HepG2 (cell line): ENCODE measurements at regions not wholly inside any gene's neighbourhood (a gene's known extent, or its start where the extent isn't known, plus 50 kb on each side); places are given as distances from the start of the nearest gene placed in this dataset.

Source experiments
- ATAC-seq: fragments of 200-7000 bp; cut with Tn5 transposase; 3 replicates; pipeline ENCODE4 v1.9.1; 2020; ENCODE audit warnings: mild to moderate bottlenecking, moderate library complexity
- BruUV-seq: library from RNA; stranded (reverse); fragments of 400-500 nt; replicated peaks from 2 replicates; lab custom pipeline; 2021; lab: Mats Ljungman, UMichigan
- CTCF ChIA-PET: fragments of 300-600 bp; formaldehyde crosslinking; extraction: SDS; loops from one replicate; lab custom pipeline; 2021; ENCODE audit warnings: low total read pairs, inconsistent platforms, low intra/inter-chr PET ratio; lab: Yijun Ruan, JAX
- POLR2A ChIA-PET: fragments of 350-600 bp; sonication (Branson Sonifier 250); formaldehyde crosslinking; loops from one replicate; lab custom pipeline; 2020; ENCODE audit warnings: antibody characterized with exemption, inconsistent platforms; lab: Yijun Ruan, JAX
- DNase-seq: peaks from one replicate; pipeline ENCODE4 v3.0.0-alpha.2; 2015; ENCODE audit warnings: low spot score
- FAIRE-seq: peaks from 3 replicates; lab custom pipeline; 2011; peaks lifted over from hg19 to GRCh38; lab: Jason Lieb, UNC
- H2AFZ ChIP-seq: one replicate; pipeline ENCODE4 v1.6.1; 2011; ENCODE audit warnings: low read length, inconsistent platforms
- H3K27ac ChIP-seq: fragments of 300-600 bp; 3 replicates; pipeline ENCODE4 v1.8.0; 2011; ENCODE audit warnings: mixed run types, mild to moderate bottlenecking, mixed read lengths, low read length, inconsistent platforms; ENCODE audit not compliant: insufficient read depth; ENCODE audit errors: extremely low read length
- H3K27me3 ChIP-seq, 2 experiments: fragments of 200-600 bp in 1 of 2; 2 replicates in 1 of 2; 3 replicates in 1 of 2; pipeline versions ENCODE4 v1.6.0 to v1.8.0; 2011; ENCODE audit warnings: low read length in 2 of 2, mild to moderate bottlenecking in 2 of 2, moderate library complexity in 2 of 2, inconsistent platforms in 1 of 2; ENCODE audit not compliant: insufficient read depth in 2 of 2, control insufficient read depth in 1 of 2
- H3K36me3 ChIP-seq, 2 experiments: fragments of 200-600 bp in 1 of 2; replicated peaks in 1 of 2; 2 replicates in 1 of 2; 3 replicates in 1 of 2; pipeline versions ENCODE4 v1.5.1 to v1.8.0; 2011; ENCODE audit warnings: low read length in 2 of 2, inconsistent platforms in 1 of 2; ENCODE audit not compliant: insufficient read depth in 2 of 2, control insufficient read depth in 1 of 2
- H3K4me1 ChIP-seq: 2 replicates; pipeline ENCODE4 v1.5.1; 2012; ENCODE audit warnings: low read length, inconsistent platforms; ENCODE audit not compliant: insufficient read depth
- H3K4me2 ChIP-seq: 2 replicates; pipeline ENCODE4 v1.6.0; 2011; ENCODE audit warnings: low read depth, low read length, inconsistent platforms
- H3K4me3 ChIP-seq, 3 experiments: fragments of 200-600 bp in 1 of 3; sonication (generic), shearing (Covaris generic) in 1 of 3; replicated peaks in 1 of 3; 2 replicates each; pipeline ENCODE4 v1.5.1; 2011 to 2016; ENCODE audit warnings: low read length in 3 of 3, inconsistent platforms in 2 of 3, low read depth in 2 of 3, mild to moderate bottlenecking in 2 of 3, control low read depth in 1 of 3, mixed read lengths in 1 of 3; ENCODE audit not compliant: insufficient read depth in 1 of 3
- H3K79me2 ChIP-seq: one replicate; pipeline ENCODE4 v1.6.1; 2011; ENCODE audit warnings: low read length, inconsistent platforms; ENCODE audit not compliant: insufficient read depth
- H3K9ac ChIP-seq: 2 replicates; pipeline ENCODE4 v1.6.0; 2011; ENCODE audit warnings: mild to moderate bottlenecking, low read depth, low read length, inconsistent platforms; ENCODE audit not compliant: insufficient read depth
- H3K9me3 ChIP-seq: 2 replicates; pipeline ENCODE4 v1.5.1; 2012; ENCODE audit warnings: mild to moderate bottlenecking, low read length
- H4K20me1 ChIP-seq: 2 replicates; pipeline ENCODE4 v1.6.0; 2011; ENCODE audit warnings: inconsistent platforms, mild to moderate bottlenecking, low read length, moderate library complexity; ENCODE audit not compliant: insufficient read depth
- ARID4A ChIP-seq: sonication (generic); formaldehyde crosslinking; IDR thresholded peaks from 2 replicates; pipeline ENCODE4 v1.5.0; 2020; ENCODE audit warnings: mild to moderate bottlenecking, missing genetic modification reagents, borderline replicate concordance
- ELF4 ChIP-seq: sonication (generic); formaldehyde crosslinking; IDR thresholded peaks from 2 replicates; pipeline ENCODE4 v1.5.0; 2020; ENCODE audit warnings: missing genetic modification reagents, mild to moderate bottlenecking, moderate library complexity, borderline replicate concordance
- GFI1 ChIP-seq: sonication (generic); formaldehyde crosslinking; IDR thresholded peaks from 2 replicates; pipeline ENCODE4 v1.5.0; 2020; ENCODE audit warnings: missing genetic modification reagents, mild to moderate bottlenecking, borderline replicate concordance
- KDM1A ChIP-seq: IDR thresholded peaks from 2 replicates; pipeline ENCODE4 v1.6.1; 2016; ENCODE audit warnings: missing compliant biosample characterization
- MATR3 ChIP-seq: sonication (generic); formaldehyde crosslinking; IDR thresholded peaks from 2 replicates; pipeline ENCODE4 v1.4.0; 2020; ENCODE audit warnings: missing genetic modification reagents
- RARA ChIP-seq: IDR thresholded peaks from 2 replicates; pipeline ENCODE4 v1.6.1; 2016; ENCODE audit warnings: missing genetic modification reagents, missing compliant biosample characterization
- ZBED4 ChIP-seq: sonication (generic); formaldehyde crosslinking; IDR thresholded peaks from 2 replicates; pipeline ENCODE4 v1.4.0; 2020; ENCODE audit warnings: missing genetic modification reagents, borderline replicate concordance
- ZNF253 ChIP-seq: sonication (generic); formaldehyde crosslinking; IDR thresholded peaks from 2 replicates; pipeline ENCODE4 v1.8.0; 2022; ENCODE audit warnings: mild to moderate bottlenecking, missing genetic modification reagents, borderline replicate concordance
- ZNF256 ChIP-seq: sonication (generic); formaldehyde crosslinking; conservative IDR thresholded peaks from 2 replicates; pipeline ENCODE4 v1.4.0; 2020; ENCODE audit warnings: missing genetic modification reagents
- ZNF747 ChIP-seq: sonication (generic); formaldehyde crosslinking; IDR thresholded peaks from 2 replicates; pipeline ENCODE4 v1.8.1; 2023; ENCODE audit warnings: missing genetic modification reagents, mild to moderate bottlenecking, borderline replicate concordance
- WGBS: methylation state at CpG from one replicate; pipeline ENCODE4 v1.1.6; 2017; ENCODE audit warnings: low lambda C conversion rate; 5-methylcytosine and 5-hydroxymethylcytosine counted together
- in situ Hi-C: cut with HindIII; loops from 2 replicates; pipeline ENCODE4 v1.10.0; 2017; ENCODE audit warnings: low pct_unique_long_range_greater_than_20kb; ENCODE audit not compliant: extremely low pct_ligation_motif_present
- intact Hi-C: fragments of 100-400 bp; cut with micrococcal nuclease; formaldehyde crosslinking; loops from one replicate; pipeline ENCODE4 v1.10.0; 2022; ENCODE audit not compliant: unreplicated experiment
- TF ChIP-seq, protein P1 (sequence below): IDR thresholded peaks from 2 replicates; pipeline ENCODE4 v1.6.1; 2016; ENCODE audit warnings: mild to moderate bottlenecking, missing biosample characterization, missing genetic modification reagents

- 0 out of 5 replicates have a peak, but pooled peaks cover 0 to 2% of the 10 kb centered on the region in 2 experiments for H3K27me3 ChIP-seq
- no TSS peak for BruUV-seq
- no peaks in the 10 kb centered on the region for H3K9me3 ChIP-seq
- 38% methylated on average over 4 of the region's 4 CpGs for WGBS
- H3K9ac ChIP-seq: no peak overlapping the region
- no peaks in the 10 kb centered on the region for H3K36me3 ChIP-seq
- no peak for DNase-seq
- H3K4me3 ChIP-seq: no peak overlapping the region
- H3K4me1 ChIP-seq: no peaks in the 10 kb centered on the region
- ChIA-PET CTCF (no interaction called here), POLR2A (no interaction called here)
- in situ Hi-C loops (no loop called here), intact Hi-C loops (no loop called here)
- no peak for ATAC-seq
- H3K79me2 ChIP-seq: no peaks in the 10 kb centered on the region
- no peak for TF ChIP-seq ARID4A (CRISPR knock-in tag)
- no peak for TF ChIP-seq RARA (CRISPR knock-in tag)
- no peak for TF ChIP-seq ZNF256
- TF ChIP-seq KDM1A: no peak
- no peak for TF ChIP-seq MATR3 (CRISPR knock-in tag)
- no peak for TF ChIP-seq ZNF747 (CRISPR knock-in tag)
- TF ChIP-seq ZBED4 (CRISPR knock-in tag): no peak
- no peak for TF ChIP-seq ELF4 (CRISPR knock-in tag)
- TF ChIP-seq, protein P1, sequence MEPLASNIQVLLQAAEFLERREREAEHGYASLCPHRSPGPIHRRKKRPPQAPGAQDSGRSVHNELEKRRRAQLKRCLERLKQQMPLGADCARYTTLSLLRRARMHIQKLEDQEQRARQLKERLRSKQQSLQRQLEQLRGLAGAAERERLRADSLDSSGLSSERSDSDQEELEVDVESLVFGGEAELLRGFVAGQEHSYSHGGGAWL: no peak
- no peak for TF ChIP-seq ZNF253 (CRISPR knock-in tag)
- TF ChIP-seq GFI1 (CRISPR knock-in tag): no peak
- H4K20me1 ChIP-seq: no peaks in the 10 kb centered on the region
- no peak overlapping the region for H3K27ac ChIP-seq
- no peak for FAIRE-seq
- H2AFZ ChIP-seq: no peak overlapping the region
- no peak overlapping the region for H3K4me2 ChIP-seq
Measured at GRCh38 chr10:43998021-43998809, 349.5 kb upstream of the ZNF32 start.
